ENCODE measurements at regions not wholly inside any gene's neighbourhood (a gene's known extent, or its start where the extent isn't known, plus 50 kb on each side); places are given as distances from the start of the nearest gene placed in this dataset.

DNA sequence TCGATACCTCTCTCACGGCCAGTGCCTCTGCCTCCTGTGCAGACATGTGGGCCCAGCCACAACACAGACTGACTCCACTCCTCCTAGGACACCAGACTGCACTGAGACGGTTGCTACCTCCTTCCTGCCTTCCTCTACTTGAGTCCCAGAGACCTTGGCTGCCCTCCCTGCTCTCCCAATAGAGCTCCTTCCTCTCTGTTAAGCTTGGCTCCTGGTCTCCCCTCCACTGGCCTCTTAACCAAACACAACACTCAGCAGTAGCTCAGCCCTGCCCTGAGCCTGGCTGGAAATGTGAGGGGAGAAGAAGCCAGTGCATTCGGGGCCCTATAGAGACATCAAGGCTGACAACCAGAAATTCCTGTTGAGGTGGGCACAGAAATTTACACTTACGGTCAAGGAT lies 102.0 kb downstream of the HTR5A start:
- DNase-seq (ENCODE audit: extremely low spot score), result no peak
- CTCF ChIA-PET, result no interaction called here
- POLR2A ChIA-PET, result no interaction called here
- TF ChIP-seq, protein P1, sequence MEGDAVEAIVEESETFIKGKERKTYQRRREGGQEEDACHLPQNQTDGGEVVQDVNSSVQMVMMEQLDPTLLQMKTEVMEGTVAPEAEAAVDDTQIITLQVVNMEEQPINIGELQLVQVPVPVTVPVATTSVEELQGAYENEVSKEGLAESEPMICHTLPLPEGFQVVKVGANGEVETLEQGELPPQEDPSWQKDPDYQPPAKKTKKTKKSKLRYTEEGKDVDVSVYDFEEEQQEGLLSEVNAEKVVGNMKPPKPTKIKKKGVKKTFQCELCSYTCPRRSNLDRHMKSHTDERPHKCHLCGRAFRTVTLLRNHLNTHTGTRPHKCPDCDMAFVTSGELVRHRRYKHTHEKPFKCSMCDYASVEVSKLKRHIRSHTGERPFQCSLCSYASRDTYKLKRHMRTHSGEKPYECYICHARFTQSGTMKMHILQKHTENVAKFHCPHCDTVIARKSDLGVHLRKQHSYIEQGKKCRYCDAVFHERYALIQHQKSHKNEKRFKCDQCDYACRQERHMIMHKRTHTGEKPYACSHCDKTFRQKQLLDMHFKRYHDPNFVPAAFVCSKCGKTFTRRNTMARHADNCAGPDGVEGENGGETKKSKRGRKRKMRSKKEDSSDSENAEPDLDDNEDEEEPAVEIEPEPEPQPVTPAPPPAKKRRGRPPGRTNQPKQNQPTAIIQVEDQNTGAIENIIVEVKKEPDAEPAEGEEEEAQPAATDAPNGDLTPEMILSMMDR (IDR thresholded peaks at IDR 0.05; ENCODE audit: control extremely low read depth, extremely low read depth, low read depth, missing control alignments), result no peak

DNA sequence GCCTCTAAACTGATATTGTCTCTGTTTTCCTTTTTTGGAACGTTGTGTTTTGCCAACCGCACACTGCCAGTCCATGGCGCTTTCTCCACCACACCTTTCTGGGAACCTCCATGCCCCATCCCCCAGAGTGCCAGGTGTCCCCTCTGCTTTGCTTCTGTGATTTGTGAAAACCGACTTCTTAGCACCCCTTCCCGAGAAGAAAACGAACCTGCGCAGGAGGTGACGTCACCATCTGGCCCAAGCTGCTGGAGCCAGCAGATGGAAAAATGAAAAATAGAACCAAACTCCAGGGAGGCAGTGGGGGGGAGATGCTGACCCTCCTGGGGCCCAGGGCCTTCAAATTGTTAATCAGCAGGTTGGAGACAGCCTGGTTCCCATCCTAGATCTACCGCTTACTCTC lies 103.8 kb downstream of the HTR5A start:
- TF ChIP-seq, protein P1 (IDR thresholded peaks at IDR 0.05; ENCODE audit: control extremely low read depth, extremely low read depth, low read depth, missing control alignments), result no peak
- POLR2A ChIA-PET, result no interaction called here
- DNase-seq (ENCODE audit: extremely low spot score), result no peak
- CTCF ChIA-PET, result interaction anchor here (1.3 to 1.6 kb wide), 2 partner anchors 9 to 16 kb away, joined by 3 to 4 read pairs; no protein-coding TSS in a partner anchor

DNA sequence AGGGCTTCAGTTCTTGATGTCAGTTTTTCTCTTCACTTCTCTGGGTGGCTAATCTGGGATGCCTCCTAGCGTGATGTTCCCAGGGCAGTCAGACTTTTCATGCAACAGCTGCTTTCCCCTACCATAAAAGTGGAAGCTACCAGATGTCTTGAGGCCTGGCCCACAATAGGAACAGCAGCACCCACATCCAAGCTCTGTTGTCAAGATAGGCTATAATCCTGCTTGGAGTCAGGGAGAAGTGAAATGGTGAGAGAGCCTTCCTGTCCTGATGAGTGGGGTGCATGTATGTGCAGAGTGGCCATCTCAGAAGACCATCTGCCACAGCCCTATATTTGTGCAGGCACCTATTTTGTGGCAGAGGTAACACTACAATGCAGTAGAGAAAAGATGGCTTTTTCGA lies 108.0 kb downstream of the HTR5A start:
- no peak for DNase-seq (ENCODE audit: extremely low spot score)
- CTCF ChIA-PET, result no interaction called here

DNA sequence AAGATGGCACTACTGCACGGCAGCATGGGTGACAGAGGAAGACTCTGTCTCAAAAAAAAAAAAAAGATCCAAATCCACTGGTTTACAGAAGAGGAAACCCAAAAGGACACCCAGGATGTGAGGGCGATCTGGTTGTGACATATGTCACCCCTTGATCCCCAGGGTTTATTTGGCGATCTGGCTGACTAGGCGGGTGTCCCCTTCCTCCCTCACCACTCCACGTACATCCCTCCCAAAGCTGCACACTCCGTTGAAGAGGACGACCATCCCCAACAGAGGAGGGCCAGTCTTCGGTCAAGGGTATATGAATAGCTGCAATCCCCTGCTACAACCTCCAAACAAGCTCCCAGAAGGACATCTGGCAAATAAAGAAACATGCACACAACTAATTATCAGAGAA lies 111.6 kb downstream of the HTR5A start:
- TF ChIP-seq, protein P1 (IDR thresholded peaks at IDR 0.05; ENCODE audit: control extremely low read depth, extremely low read depth, low read depth, missing control alignments), result no peak
- ChIA-PET CTCF (interaction anchor here (1.4 kb wide), 1 partner anchor 8 kb away, joined by 4 read pairs; no protein-coding TSS in a partner anchor), POLR2A (no interaction called here)
- DNase-seq (ENCODE audit: extremely low spot score), result no peak

More for the DNA sequence above, 108.0 kb downstream of the HTR5A start:
- TF ChIP-seq, protein P1 (IDR thresholded peaks at IDR 0.05; ENCODE audit: control extremely low read depth, extremely low read depth, low read depth, missing control alignments), result no peak
- POLR2A ChIA-PET, result no interaction called here

DNA sequence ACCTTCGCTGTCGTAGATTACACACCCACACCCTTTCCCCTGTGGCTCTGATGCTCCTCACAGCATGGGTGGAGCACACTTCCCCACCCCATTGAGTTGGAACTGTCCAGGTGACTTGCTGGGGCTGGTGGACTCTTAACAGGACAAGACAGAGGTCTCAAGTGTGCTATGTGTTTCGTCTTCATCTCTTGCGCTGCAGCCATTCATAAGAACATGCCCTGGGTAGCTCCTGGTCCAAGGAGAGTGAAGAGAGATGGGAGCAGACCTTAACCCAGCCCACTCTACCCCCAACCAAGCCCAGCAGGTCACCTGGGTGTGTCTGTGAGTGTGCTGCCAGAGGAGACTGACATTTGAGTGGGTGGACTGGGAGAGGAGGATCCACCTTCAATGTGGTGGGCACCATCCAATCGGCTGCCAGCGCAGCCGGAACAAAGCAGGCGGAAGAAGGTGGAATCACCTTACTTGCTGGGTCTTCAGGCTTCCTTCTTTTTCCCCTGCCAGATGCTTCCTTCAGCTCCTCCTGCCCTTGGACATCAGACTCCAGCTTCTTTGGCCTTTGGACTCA lies 112.4 kb downstream of the HTR5A start:
- ChIA-PET CTCF (interaction anchor here (1.4 kb wide), 1 partner anchor 8 kb away, joined by 4 read pairs; no protein-coding TSS in a partner anchor), POLR2A (no interaction called here)
- TF ChIP-seq, protein P1 (IDR thresholded peaks at IDR 0.05; ENCODE audit: control extremely low read depth, extremely low read depth, low read depth, missing control alignments), result no peak
- no peak for DNase-seq (ENCODE audit: extremely low spot score)

DNA sequence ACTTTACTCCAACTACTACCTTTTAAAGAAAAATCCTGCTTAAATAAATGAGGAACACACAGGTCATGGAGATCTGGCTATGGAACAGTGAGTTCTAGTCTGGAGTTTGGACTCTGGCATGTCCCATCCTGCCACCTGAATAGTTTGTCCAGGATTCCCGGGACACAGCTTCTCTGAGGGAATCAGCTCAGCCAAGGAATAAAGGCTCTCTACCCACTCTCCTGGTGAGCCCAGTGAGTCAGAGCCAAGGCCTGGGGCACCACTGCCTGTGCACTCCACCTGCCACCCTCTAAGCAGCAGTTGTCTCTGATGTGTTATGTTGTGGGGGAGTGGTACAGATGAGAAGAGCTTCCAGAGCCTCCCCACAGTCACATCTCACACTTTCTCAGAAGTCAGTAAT lies 113.5 kb downstream of the HTR5A start:
- CTCF ChIA-PET, result no interaction called here
- DNase-seq (ENCODE audit: extremely low spot score), result no peak
- TF ChIP-seq, protein P1 (IDR thresholded peaks at IDR 0.05; ENCODE audit: control extremely low read depth, extremely low read depth, low read depth, missing control alignments), result no peak
- POLR2A ChIA-PET, result no interaction called here

Data from GM10248 (cell line).